Brain microvascular endothelial cell (primary cell): ENCODE measurements at regions not wholly inside any gene's neighbourhood (a gene's known extent, or its start where the extent isn't known, plus 50 kb on each side); places are given as distances from the start of the nearest gene placed in this dataset.

Experiments used
- DNase-seq: peaks from one replicate; pipeline ENCODE4 v3.0.0-alpha.2; 2020
- H3K27ac ChIP-seq: fragments of 250-450 bp; sonication (Bioruptor Pico); 2 replicates; pipeline ENCODE4 v1.5.1; 2020; ENCODE audit warnings: mild to moderate bottlenecking, moderate library complexity
- H3K27me3 ChIP-seq: fragments of 250-450 bp; sonication (Bioruptor Pico); replicated peaks from 2 replicates; pipeline ENCODE4 v1.5.1; 2020; ENCODE audit warnings: mild to moderate bottlenecking
- H3K36me3 ChIP-seq: fragments of 250-450 bp; sonication (Bioruptor Pico); replicated peaks from 2 replicates; pipeline ENCODE4 v1.5.1; 2020; ENCODE audit warnings: mild to moderate bottlenecking
- H3K4me3 ChIP-seq: 2 replicates; pipeline ENCODE4 v1.5.1; 2011; ENCODE audit warnings: low read depth, mild to moderate bottlenecking, control low read depth, low read length, moderate library complexity
- CTCF ChIP-seq: IDR thresholded peaks from 2 replicates; pipeline ENCODE4 v1.5.1; 2011; ENCODE audit warnings: low read depth, mild to moderate bottlenecking, moderate library complexity, low read length, control low read depth, inconsistent platforms; ENCODE audit errors: missing control alignments
- in situ Hi-C: cut with HindIII; loops from 2 replicates; pipeline ENCODE4 v1.10.0; 2017; ENCODE audit warnings: low sequenced_read_pairs, low pct_ligation_motif_present

GRCh38 chr1:212213784-212214183, 71.4 kb upstream of the PPP2R5A start:
- TF ChIP-seq CTCF, result no peak
- H3K36me3 ChIP-seq, result no peaks in the 10 kb centered on the region
- in situ Hi-C loops, result no loop called here
- no peak for DNase-seq
- H3K4me3 ChIP-seq, result no peak overlapping the region
- H3K27me3 ChIP-seq, result no peaks in the 10 kb centered on the region
- H3K27ac ChIP-seq, result no peak overlapping the region

GRCh38 chr1:212214325-212214724, 70.9 kb upstream of the PPP2R5A start:
- H3K27me3 ChIP-seq, result no peaks in the 10 kb centered on the region
- no peak for TF ChIP-seq CTCF
- no peak overlapping the region for H3K4me3 ChIP-seq
- in situ Hi-C loops, result no loop called here
- H3K27ac ChIP-seq, result no peak overlapping the region
- H3K36me3 ChIP-seq, result no peaks in the 10 kb centered on the region
- no peak for DNase-seq

- no peaks in the 10 kb centered on the region for H3K27me3 ChIP-seq
- TF ChIP-seq CTCF, result no peak
- no peak overlapping the region for H3K4me3 ChIP-seq
- in situ Hi-C loops, result no loop called here
- H3K36me3 ChIP-seq, result no peaks in the 10 kb centered on the region
- no peak overlapping the region for H3K27ac ChIP-seq
- DNase-seq, result no peak
Observed at GRCh38 chr1:212215910-212216309, 69.3 kb upstream of the PPP2R5A start.

GRCh38 chr1:212217633-212218032, 67.6 kb upstream of the PPP2R5A start:
- DNase-seq, result no peak
- H3K27ac ChIP-seq, result no peak overlapping the region
- no peaks in the 10 kb centered on the region for H3K36me3 ChIP-seq
- no peaks in the 10 kb centered on the region for H3K27me3 ChIP-seq
- no peak overlapping the region for H3K4me3 ChIP-seq
- in situ Hi-C loops, result no loop called here
- no peak for TF ChIP-seq CTCF

GRCh38 chr1:212218065-212218464, 67.1 kb upstream of the PPP2R5A start:
- in situ Hi-C loops, result no loop called here
- Histone ChIP-seq H3K27me3 (no peaks in the 10 kb centered on the region), H3K27ac (no peak overlapping the region), H3K36me3 (no peaks in the 10 kb centered on the region), H3K4me3 (no peak overlapping the region)
- TF ChIP-seq CTCF, result no peak
- no peak for DNase-seq

- in situ Hi-C loops, result no loop called here
- no peak for TF ChIP-seq CTCF
- Histone ChIP-seq H3K4me3 (no peak overlapping the region), H3K27me3 (no peaks in the 10 kb centered on the region), H3K36me3 (no peaks in the 10 kb centered on the region), H3K27ac (no peak overlapping the region)
- peak; percentile 60 for DNase-seq
Observed at GRCh38 chr1:212218911-212219310, 66.3 kb upstream of the PPP2R5A start.
